Nephron progenitor cell (in vitro differentiated cells): ENCODE measurements at regions not wholly inside any gene's neighbourhood (a gene's known extent, or its start where the extent isn't known, plus 50 kb on each side); places are given as distances from the start of the nearest gene placed in this dataset.
A peak's percentile ranks its signal among the peaks of the same experiment; 100 is the strongest.

Experiments
- DNase-seq: peaks from one replicate; pipeline ENCODE4 v3.0.0; 2021
- H3K27ac Mint-ChIP-seq: 2 replicates; pipeline ENCODE4 v1.8.0; 2021; ENCODE audit warnings: mild to moderate bottlenecking, moderate library complexity, mixed read lengths
- H3K27me3 Mint-ChIP-seq: 2 replicates; pipeline ENCODE4 v1.8.0; 2021; ENCODE audit warnings: mild to moderate bottlenecking, low read depth, mixed read lengths; ENCODE audit not compliant: poor library complexity
- H3K36me3 Mint-ChIP-seq: 2 replicates; pipeline ENCODE4 v1.8.0; 2021; ENCODE audit warnings: low read depth, mixed read lengths
- H3K4me1 Mint-ChIP-seq: 2 replicates; pipeline ENCODE4 v1.8.0; 2021; ENCODE audit warnings: mixed read lengths
- H3K4me3 Mint-ChIP-seq: 2 replicates; pipeline ENCODE4 v1.8.0; 2021; ENCODE audit warnings: mild to moderate bottlenecking, moderate library complexity, mixed read lengths
- H3K9me3 Mint-ChIP-seq: 2 replicates; pipeline ENCODE4 v1.8.0; 2021; ENCODE audit warnings: mild to moderate bottlenecking, moderate library complexity, mixed read lengths
- CTCF ChIP-seq: fragments of 200-600 bp; sonication (generic); IDR thresholded peaks from 2 replicates; pipeline ENCODE4 v1.5.0; 2021; ENCODE audit warnings: antibody characterized with exemption

GRCh38 chr11:15586741-15587473, 472.2 kb downstream of the INSC start:
- DNase-seq = no peak
- Mint-ChIP-seq H3K9me3 (no peaks in the 10 kb centered on the region), H3K4me1 (peaks cover 26% of the 10 kb centered on the region), H3K27ac (no peak overlapping the region), H3K4me3 (no peak overlapping the region), H3K27me3 (no peaks in the 10 kb centered on the region), H3K36me3 (no peaks in the 10 kb centered on the region)
- no peak for TF ChIP-seq CTCF

GRCh38 chr11:15589070-15589626, 474.4 kb downstream of the INSC start:
- H3K4me1 Mint-ChIP-seq = peaks cover 20% of the 10 kb centered on the region
- no peak overlapping the region for H3K27ac Mint-ChIP-seq
- no peak overlapping the region for H3K4me3 Mint-ChIP-seq
- H3K27me3 Mint-ChIP-seq = peaks cover 9% of the 10 kb centered on the region
- DNase-seq = no peak
- peaks cover 2% of the 10 kb centered on the region for H3K9me3 Mint-ChIP-seq
- no peaks in the 10 kb centered on the region for H3K36me3 Mint-ChIP-seq
- TF ChIP-seq CTCF = no peak

GRCh38 chr11:15590132-15590531, 475.4 kb downstream of the INSC start:
- no peak for DNase-seq
- no peak for TF ChIP-seq CTCF
- Mint-ChIP-seq H3K27me3 (peaks cover 9% of the 10 kb centered on the region), H3K27ac (no peak overlapping the region), H3K9me3 (peaks cover 9% of the 10 kb centered on the region), H3K4me1 (peaks cover 12% of the 10 kb centered on the region), H3K36me3 (no peaks in the 10 kb centered on the region), H3K4me3 (no peak overlapping the region)

GRCh38 chr11:15591112-15591537, 476.4 kb downstream of the INSC start:
- Mint-ChIP-seq H3K27me3 (peaks cover 9% of the 10 kb centered on the region), H3K27ac (peak overlapping the region; percentile 93), H3K36me3 (no peaks in the 10 kb centered on the region), H3K9me3 (peaks cover 11% of the 10 kb centered on the region), H3K4me3 (no peak overlapping the region), H3K4me1 (peaks cover 12% of the 10 kb centered on the region)
- TF ChIP-seq CTCF = no peak
- no peak for DNase-seq

- H3K27ac Mint-ChIP-seq = no peak overlapping the region
- H3K4me3 Mint-ChIP-seq = no peak overlapping the region
- no peak for TF ChIP-seq CTCF
- H3K9me3 Mint-ChIP-seq = peaks cover 12% of the 10 kb centered on the region
- H3K36me3 Mint-ChIP-seq = no peaks in the 10 kb centered on the region
- peaks cover 12% of the 10 kb centered on the region for H3K4me1 Mint-ChIP-seq
- no peak for DNase-seq
- peaks cover 14% of the 10 kb centered on the region for H3K27me3 Mint-ChIP-seq
Measured at GRCh38 chr11:15594607-15595006, 479.9 kb downstream of the INSC start.

GRCh38 chr11:15599376-15599775, 484.7 kb downstream of the INSC start:
- Mint-ChIP-seq H3K4me1 (no peaks in the 10 kb centered on the region), H3K4me3 (no peak overlapping the region), H3K27me3 (peaks cover 9% of the 10 kb centered on the region), H3K9me3 (peaks cover 7% of the 10 kb centered on the region), H3K27ac (no peak overlapping the region), H3K36me3 (no peaks in the 10 kb centered on the region)
- DNase-seq = no peak
- TF ChIP-seq CTCF = no peak
